SK-N-SH treated with all-trans-retinoic acid at 6 μM for 48 hours (cell line): ENCODE measurements at regions not wholly inside any gene's neighbourhood (a gene's known extent, or its start where the extent isn't known, plus 50 kb on each side); places are given as distances from the start of the nearest gene placed in this dataset.

Source experiments
- ATAC-seq: fragments of 200-7000 bp; cut with Tn5 transposase; 3 replicates; pipeline ENCODE4 v1.9.1; 2020; ENCODE audit warnings: mild to moderate bottlenecking, moderate library complexity
- ARNTL ChIP-seq: fragments of 450-650 bp; formaldehyde crosslinking; IDR thresholded peaks from 2 replicates; pipeline ENCODE4 v1.5.0; 2020; ENCODE audit warnings: low read depth, mild to moderate bottlenecking, moderate library complexity, borderline replicate concordance
- BACH2 ChIP-seq: fragments of 250-450 bp; sonication (Bioruptor Pico); IDR thresholded peaks from 2 replicates; pipeline ENCODE4 v1.9.0; 2021; ENCODE audit warnings: mild to moderate bottlenecking, borderline replicate concordance
- CSDC2 ChIP-seq: fragments of 250-450 bp; sonication (Bioruptor Pico); IDR thresholded peaks from 2 replicates; pipeline ENCODE4 v1.5.0; 2020; ENCODE audit warnings: mild to moderate bottlenecking, moderate library complexity
- CSRNP3 ChIP-seq: fragments of 250-450 bp; sonication (Bioruptor Pico); IDR thresholded peaks from 2 replicates; pipeline ENCODE4 v1.5.1; 2021; ENCODE audit warnings: mild to moderate bottlenecking, moderate library complexity
- ESRRG ChIP-seq: fragments of 250-450 bp; sonication (Bioruptor Pico); IDR thresholded peaks from 2 replicates; pipeline ENCODE4 v1.6.1; 2021; ENCODE audit warnings: mild to moderate bottlenecking
- GLIS3 ChIP-seq: fragments of 250-450 bp; sonication (Bioruptor Pico); IDR thresholded peaks from 2 replicates; pipeline ENCODE4 v1.5.0; 2020; ENCODE audit warnings: mild to moderate bottlenecking, moderate library complexity
- ISL1 ChIP-seq: fragments of 250-450 bp; sonication (Bioruptor Pico); IDR thresholded peaks from 2 replicates; pipeline ENCODE4 v2.1.2; 2022; ENCODE audit warnings: mild to moderate bottlenecking, moderate library complexity
- OSR1 ChIP-seq: fragments of 250-450 bp; sonication (Bioruptor Pico); IDR thresholded peaks from 2 replicates; pipeline ENCODE4 v1.8.0; 2022; ENCODE audit warnings: moderate library complexity, mild to moderate bottlenecking, inconsistent platforms
- PATZ1 ChIP-seq: fragments of 250-450 bp; sonication (Bioruptor Pico); IDR thresholded peaks from 2 replicates; pipeline ENCODE4 v1.8.0; 2020; ENCODE audit warnings: mild to moderate bottlenecking, moderate library complexity, borderline replicate concordance
- POU6F1 ChIP-seq: fragments of 250-450 bp; sonication (Bioruptor Pico); IDR thresholded peaks from 2 replicates; pipeline ENCODE4 v1.8.0; 2021; ENCODE audit warnings: low read depth, mild to moderate bottlenecking, moderate library complexity, borderline replicate concordance
- PPARA ChIP-seq: fragments of 250-450 bp; sonication (Bioruptor Pico); IDR thresholded peaks from 2 replicates; pipeline ENCODE4 v1.5.0; 2020; ENCODE audit warnings: mild to moderate bottlenecking, borderline replicate concordance
- RARB ChIP-seq: fragments of 250-450 bp; sonication (Bioruptor Pico); IDR thresholded peaks from 2 replicates; pipeline ENCODE4 v1.8.0; 2021; ENCODE audit warnings: mild to moderate bottlenecking, moderate library complexity
- SNAI2 ChIP-seq: fragments of 250-450 bp; sonication (Bioruptor Pico); IDR thresholded peaks from 2 replicates; pipeline ENCODE4 v1.5.0; 2020; ENCODE audit warnings: mild to moderate bottlenecking, moderate library complexity
- TCF4 ChIP-seq: fragments of 250-450 bp; sonication (Bioruptor Pico); IDR thresholded peaks from 2 replicates; pipeline ENCODE4 v1.8.0; 2021; ENCODE audit warnings: mild to moderate bottlenecking, moderate library complexity, borderline replicate concordance
- TOX ChIP-seq: fragments of 250-450 bp; sonication (Bioruptor Pico); IDR thresholded peaks from 2 replicates; pipeline ENCODE4 v1.8.0; 2021; ENCODE audit warnings: mild to moderate bottlenecking, moderate library complexity, borderline replicate concordance
- TSHZ2 ChIP-seq: fragments of 250-450 bp; sonication (Bioruptor Pico); IDR thresholded peaks from 2 replicates; pipeline ENCODE4 v1.5.0; 2020; ENCODE audit warnings: mild to moderate bottlenecking, moderate library complexity
- ZC3H10 ChIP-seq: fragments of 250-450 bp; sonication (Bioruptor Pico); IDR thresholded peaks from 2 replicates; pipeline ENCODE4 v1.5.1; 2021; ENCODE audit warnings: mild to moderate bottlenecking, moderate library complexity
- ZFP3 ChIP-seq: fragments of 250-450 bp; sonication (Bioruptor Pico); IDR thresholded peaks from 2 replicates; pipeline ENCODE4 v1.5.0; 2020; ENCODE audit warnings: mild to moderate bottlenecking, moderate library complexity
- ZNF70 ChIP-seq: fragments of 450-650 bp; formaldehyde crosslinking; IDR thresholded peaks from 2 replicates; pipeline ENCODE4 v1.5.0; 2020; ENCODE audit warnings: mild to moderate bottlenecking, moderate library complexity
- ZNF8 ChIP-seq: fragments of 450-650 bp; formaldehyde crosslinking; IDR thresholded peaks from 2 replicates; pipeline ENCODE4 v1.5.0; 2020; ENCODE audit warnings: mild to moderate bottlenecking, moderate library complexity

- no peak for TF ChIP-seq BACH2
- TF ChIP-seq OSR1 (CRISPR knock-in tag) = no peak
- TF ChIP-seq, all 23 proteins: peak for 0
Measured at GRCh38 chr6:129965096-129965495, 53.3 kb upstream of the L3MBTL3 start (continued).

GRCh38 chr6:129959358-129959930 lies 58.9 kb upstream of the L3MBTL3 start:
- TF ChIP-seq TOX (no peak), BACH2 (no peak), TCF4 (no peak), OSR1 (CRISPR knock-in tag) (no peak), POU6F1 (CRISPR knock-in tag) (no peak), ARNTL (CRISPR knock-in tag) (no peak), PATZ1 (CRISPR knock-in tag) (no peak), SNAI2 (CRISPR knock-in tag) (no peak), ZNF70 (no peak), ZFP3 (CRISPR knock-in tag) (no peak), ZNF8 (CRISPR knock-in tag) (no peak), ESRRG (CRISPR knock-in tag) (no peak), GLIS3 (CRISPR knock-in tag) (no peak), PPARA (CRISPR knock-in tag) (no peak), ISL1 (CRISPR knock-in tag) (no peak), CSDC2 (CRISPR knock-in tag) (no peak), ZC3H10 (no peak)
- no peak for ATAC-seq

- TF ChIP-seq ESRRG (CRISPR knock-in tag) (no peak), CSRNP3 (CRISPR knock-in tag) (no peak), BACH2 (no peak), ZNF70 (no peak), TSHZ2 (CRISPR knock-in tag) (no peak), ARNTL (CRISPR knock-in tag) (no peak), TOX (no peak), POU6F1 (CRISPR knock-in tag) (no peak), PPARA (CRISPR knock-in tag) (no peak), PATZ1 (CRISPR knock-in tag) (no peak), ZFP3 (CRISPR knock-in tag) (no peak), GLIS3 (CRISPR knock-in tag) (no peak), TCF4 (no peak), RARB (CRISPR knock-in tag) (no peak)
- TF ChIP-seq, all 23 proteins: peak for 0
- no peak for ATAC-seq
Measured at GRCh38 chr6:129957941-129958898, 60.2 kb upstream of the L3MBTL3 start.
